T-helper 1 cell treated with Interleukin-12 subunit alpha and Interleukin-12 subunit beta and Interleukin-4 antibody, amounts not matched to agents 30 μg/mL and 1 μg/mL, for 36 hours (primary cell): ENCODE measurements at regions not wholly inside any gene's neighbourhood (a gene's known extent, or its start where the extent isn't known, plus 50 kb on each side); places are given as distances from the start of the nearest gene placed in this dataset.
"Not testable (repeated sequence)": the region's sequence is repeated elsewhere in the genome, so short reads cannot be mapped to it uniquely, and the experiment has no call there.

Experiments used
- H3K27ac Mint-ChIP-seq: one replicate; pipeline ENCODE4 v1.8.0; 2021; ENCODE audit warnings: mild to moderate bottlenecking, mixed read lengths
- H3K27me3 Mint-ChIP-seq: one replicate; pipeline ENCODE4 v1.8.0; 2021; ENCODE audit warnings: low read depth, mixed read lengths
- H3K36me3 Mint-ChIP-seq: one replicate; pipeline ENCODE4 v1.8.0; 2021; ENCODE audit warnings: low read depth, mixed read lengths
- H3K4me1 Mint-ChIP-seq: one replicate; pipeline ENCODE4 v1.8.0; 2021; ENCODE audit warnings: low read depth, mixed read lengths
- H3K4me3 Mint-ChIP-seq: one replicate; pipeline ENCODE4 v1.8.0; 2021; ENCODE audit warnings: mild to moderate bottlenecking, moderate library complexity, mixed read lengths
- H3K9me3 Mint-ChIP-seq: one replicate; pipeline ENCODE4 v1.8.0; 2021; ENCODE audit warnings: mixed read lengths

DNA sequence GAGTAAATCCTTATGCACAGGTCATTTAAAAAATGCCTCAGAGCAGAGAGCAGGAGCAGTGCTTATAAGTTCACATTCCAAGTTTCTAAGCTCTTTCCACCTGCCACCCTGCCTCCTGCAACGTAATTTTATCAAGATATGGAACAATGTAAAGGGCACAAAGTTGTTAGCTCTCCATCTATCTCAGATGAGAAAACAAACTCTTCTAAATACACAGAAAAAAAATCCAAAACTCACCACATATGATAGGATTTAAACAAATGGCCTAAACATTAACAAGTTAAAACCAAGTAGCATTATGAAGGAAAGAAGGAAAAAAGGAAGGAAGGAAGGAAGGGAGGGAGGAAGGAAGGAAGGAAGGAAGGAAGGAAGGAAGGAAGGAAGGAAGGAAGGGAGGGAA, 1132.8 kb downstream of the GRM8 start:
- Mint-ChIP-seq H3K27me3 (no peaks in the 10 kb centered on the region), H3K9me3 (peaks cover 22% of the 10 kb centered on the region), H3K36me3 (no peaks in the 10 kb centered on the region), H3K27ac (no peak overlapping the region), H3K4me3 (no peak overlapping the region), H3K4me1 (no peaks in the 10 kb centered on the region)

DNA sequence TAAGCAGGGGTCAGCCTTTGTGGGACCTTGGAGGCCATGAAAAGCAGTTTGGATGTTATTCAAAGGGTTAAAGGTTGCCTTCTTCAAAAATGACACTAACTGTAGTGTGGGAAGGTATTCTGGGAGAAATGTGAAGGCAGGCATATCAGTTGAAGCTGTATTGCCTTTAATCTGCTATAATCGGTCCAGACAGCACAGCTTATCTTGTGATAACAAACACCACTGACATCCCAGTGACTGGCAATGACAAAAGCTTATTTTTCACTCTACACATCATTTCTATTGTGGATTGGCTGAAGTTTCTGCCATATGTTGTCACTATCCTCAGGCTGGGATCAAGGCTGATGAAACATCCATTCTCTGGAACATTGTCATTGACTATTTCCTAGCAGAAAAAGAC, 1149.2 kb downstream of the GRM8 start:
- peaks cover 18% of the 10 kb centered on the region for H3K9me3 Mint-ChIP-seq
- no peaks in the 10 kb centered on the region for H3K36me3 Mint-ChIP-seq
- H3K4me3 Mint-ChIP-seq: no peak overlapping the region
- no peak overlapping the region for H3K27ac Mint-ChIP-seq
- H3K27me3 Mint-ChIP-seq: no peaks in the 10 kb centered on the region
- H3K4me1 Mint-ChIP-seq: no peaks in the 10 kb centered on the region

GRCh38 chr7:126083014-126083413, 1153.4 kb upstream of the POT1 start:
- Mint-ChIP-seq H3K4me1 (no peaks in the 10 kb centered on the region), H3K36me3 (no peaks in the 10 kb centered on the region), H3K4me3 (no peak overlapping the region), H3K9me3 (peaks cover 15% of the 10 kb centered on the region), H3K27me3 (no peaks in the 10 kb centered on the region), H3K27ac (no peak overlapping the region)

DNA sequence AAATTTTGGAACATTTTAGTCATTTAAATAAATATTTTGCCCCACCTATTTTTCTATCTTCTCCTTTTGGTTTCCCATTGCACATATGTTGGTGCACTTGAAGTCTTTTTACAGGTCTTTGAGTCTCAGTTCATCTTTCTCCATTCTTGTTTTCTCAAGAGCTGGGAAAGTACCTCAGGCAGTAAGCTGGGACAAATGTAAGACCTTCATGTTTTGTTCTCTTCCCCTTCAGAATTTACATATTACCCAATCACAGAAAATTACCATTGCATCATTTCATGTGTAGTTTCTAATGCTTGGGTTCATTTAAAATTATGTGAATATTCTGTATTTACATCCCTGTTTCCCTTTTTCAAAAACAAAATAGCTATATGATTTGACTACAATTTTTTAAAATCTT, 1150.0 kb upstream of the POT1 start:
- H3K27me3 Mint-ChIP-seq: no peaks in the 10 kb centered on the region
- no peaks in the 10 kb centered on the region for H3K36me3 Mint-ChIP-seq
- no peaks in the 10 kb centered on the region for H3K4me1 Mint-ChIP-seq
- peaks cover 14% of the 10 kb centered on the region for H3K9me3 Mint-ChIP-seq
- H3K27ac Mint-ChIP-seq: no peak overlapping the region
- H3K4me3 Mint-ChIP-seq: no peak overlapping the region

- peaks cover 11% of the 10 kb centered on the region for H3K9me3 Mint-ChIP-seq
- H3K4me3 Mint-ChIP-seq: no peak overlapping the region
- H3K27ac Mint-ChIP-seq: no peak overlapping the region
- no peaks in the 10 kb centered on the region for H3K27me3 Mint-ChIP-seq
- no peaks in the 10 kb centered on the region for H3K4me1 Mint-ChIP-seq
- no peaks in the 10 kb centered on the region for H3K36me3 Mint-ChIP-seq
Observed at GRCh38 chr7:126079151-126079550, 1149.5 kb upstream of the POT1 start.

GRCh38 chr7:126065766-126066165, 1136.1 kb upstream of the POT1 start:
- Mint-ChIP-seq H3K4me3 (no peak overlapping the region), H3K4me1 (no peaks in the 10 kb centered on the region), H3K27me3 (no peaks in the 10 kb centered on the region), H3K36me3 (no peaks in the 10 kb centered on the region), H3K27ac (no peak overlapping the region), H3K9me3 (peaks cover 19% of the 10 kb centered on the region)

DNA sequence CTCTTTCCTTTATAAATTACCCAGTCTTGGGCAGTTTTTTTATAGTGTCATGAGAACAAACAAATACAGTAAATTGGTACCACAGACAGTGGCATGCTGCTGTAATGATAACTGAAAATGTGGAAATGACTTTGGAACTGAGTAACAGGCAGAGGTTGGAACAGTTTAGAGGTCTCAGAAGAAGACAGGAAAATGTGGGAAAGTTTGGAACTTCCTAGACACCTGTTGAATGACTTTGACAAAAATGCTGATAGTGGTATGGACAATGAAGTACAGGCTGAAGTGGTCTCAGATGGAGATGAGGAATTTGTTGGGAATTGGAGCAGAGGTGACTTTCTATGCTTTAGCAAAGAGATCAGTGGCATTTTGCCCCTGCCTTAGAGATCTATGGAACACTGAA, 1128.4 kb upstream of the POT1 start:
- Mint-ChIP-seq H3K9me3 (peaks cover 21% of the 10 kb centered on the region), H3K36me3 (no peaks in the 10 kb centered on the region), H3K4me1 (no peaks in the 10 kb centered on the region), H3K27me3 (no peaks in the 10 kb centered on the region), H3K27ac (no peak overlapping the region), H3K4me3 (no peak overlapping the region)

GRCh38 chr7:126056613-126057012, 1127.0 kb upstream of the POT1 start:
- peaks cover 15% of the 10 kb centered on the region for H3K9me3 Mint-ChIP-seq
- H3K36me3 Mint-ChIP-seq: not testable (repeated sequence)

DNA sequence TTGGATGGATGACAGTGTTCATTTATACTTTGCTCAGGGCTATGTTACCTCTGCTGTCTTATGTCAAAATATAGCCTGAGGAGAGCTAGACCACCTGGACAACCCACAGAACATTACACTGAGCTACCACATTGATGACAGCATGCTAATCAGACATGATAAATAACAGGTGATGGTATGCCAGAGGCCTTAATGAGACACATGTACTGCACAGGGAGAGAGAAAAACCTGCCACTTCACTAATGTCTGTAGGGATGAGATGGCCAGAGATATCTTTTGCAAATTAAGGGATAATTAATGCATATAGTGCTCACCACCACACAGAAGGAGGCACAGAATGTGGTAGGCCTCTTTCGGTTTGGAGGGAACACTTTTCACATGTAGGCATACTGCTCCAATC, 1122.6 kb upstream of the POT1 start:
- Mint-ChIP-seq H3K36me3 (no peaks in the 10 kb centered on the region), H3K27me3 (no peaks in the 10 kb centered on the region), H3K4me3 (no peak overlapping the region), H3K9me3 (peaks cover 3% of the 10 kb centered on the region), H3K4me1 (no peaks in the 10 kb centered on the region), H3K27ac (no peak overlapping the region)

More at GRCh38 chr7:126056613-126057012, 1127.0 kb upstream of the POT1 start:
- not testable (repeated sequence) for H3K27ac Mint-ChIP-seq, H3K4me1 Mint-ChIP-seq, H3K4me3 Mint-ChIP-seq, H3K27me3 Mint-ChIP-seq

DNA sequence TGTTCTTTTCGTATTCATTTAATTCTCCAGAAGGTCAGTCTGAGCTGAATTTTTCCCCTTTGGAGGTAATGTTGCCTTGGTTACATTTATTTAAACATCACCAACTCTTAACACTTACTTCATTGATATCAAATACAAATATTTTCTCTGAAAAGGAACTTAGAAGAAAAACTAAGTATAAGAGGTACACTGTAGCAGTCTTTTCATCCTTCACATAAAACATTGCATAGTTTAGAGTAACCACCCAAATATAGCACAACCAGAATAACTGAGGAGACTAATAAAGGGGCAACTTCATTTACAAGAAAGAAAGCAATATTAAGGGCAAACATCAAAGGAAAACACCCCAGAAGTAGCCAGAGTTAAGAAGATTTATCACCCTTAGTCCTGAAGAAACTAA, 1115.0 kb upstream of the POT1 start:
- H3K4me3 Mint-ChIP-seq: no peak overlapping the region
- H3K36me3 Mint-ChIP-seq: no peaks in the 10 kb centered on the region
- H3K27me3 Mint-ChIP-seq: no peaks in the 10 kb centered on the region
- no peaks in the 10 kb centered on the region for H3K4me1 Mint-ChIP-seq
- no peak overlapping the region for H3K27ac Mint-ChIP-seq
- no peaks in the 10 kb centered on the region for H3K9me3 Mint-ChIP-seq

GRCh38 chr7:126041472-126041871, 1111.8 kb upstream of the POT1 start:
- H3K4me1 Mint-ChIP-seq: no peaks in the 10 kb centered on the region

GRCh38 chr7:126040114-126041045, 1110.8 kb upstream of the POT1 start:
- Mint-ChIP-seq H3K9me3 (no peaks in the 10 kb centered on the region), H3K27me3 (no peaks in the 10 kb centered on the region), H3K36me3 (no peaks in the 10 kb centered on the region), H3K4me1 (no peaks in the 10 kb centered on the region), H3K27ac (no peak overlapping the region), H3K4me3 (no peak overlapping the region)

More at GRCh38 chr7:126041472-126041871, 1111.8 kb upstream of the POT1 start:
- H3K27me3 Mint-ChIP-seq: no peaks in the 10 kb centered on the region
- H3K9me3 Mint-ChIP-seq: no peaks in the 10 kb centered on the region
- no peak overlapping the region for H3K4me3 Mint-ChIP-seq
- H3K27ac Mint-ChIP-seq: no peak overlapping the region
- H3K36me3 Mint-ChIP-seq: no peaks in the 10 kb centered on the region

GRCh38 chr7:126026421-126027088, 1096.9 kb upstream of the POT1 start:
- peaks cover 6% of the 10 kb centered on the region for H3K9me3 Mint-ChIP-seq
- H3K4me1 Mint-ChIP-seq: no peaks in the 10 kb centered on the region
- no peaks in the 10 kb centered on the region for H3K36me3 Mint-ChIP-seq
- no peaks in the 10 kb centered on the region for H3K27me3 Mint-ChIP-seq
- H3K4me3 Mint-ChIP-seq: no peak overlapping the region
- H3K27ac Mint-ChIP-seq: no peak overlapping the region

- H3K36me3 Mint-ChIP-seq: no peaks in the 10 kb centered on the region
- peaks cover 3% of the 10 kb centered on the region for H3K9me3 Mint-ChIP-seq
- no peaks in the 10 kb centered on the region for H3K4me1 Mint-ChIP-seq
- H3K27me3 Mint-ChIP-seq: no peaks in the 10 kb centered on the region
- H3K4me3 Mint-ChIP-seq: no peak overlapping the region
- H3K27ac Mint-ChIP-seq: no peak overlapping the region
Observed at GRCh38 chr7:126022452-126022851, 1092.8 kb upstream of the POT1 start.

- H3K27ac Mint-ChIP-seq: no peak overlapping the region
- no peaks in the 10 kb centered on the region for H3K27me3 Mint-ChIP-seq
- no peaks in the 10 kb centered on the region for H3K4me1 Mint-ChIP-seq
- no peak overlapping the region for H3K4me3 Mint-ChIP-seq
- no peaks in the 10 kb centered on the region for H3K36me3 Mint-ChIP-seq
- H3K9me3 Mint-ChIP-seq: peaks cover 9% of the 10 kb centered on the region
Observed at GRCh38 chr7:126016722-126017121, 1087.1 kb upstream of the POT1 start.
